ENCODE measurements at regions not wholly inside any gene's neighbourhood (a gene's known extent, or its start where the extent isn't known, plus 50 kb on each side); places are given as distances from the start of the nearest gene placed in this dataset.

GRCh38 chr2:9772035-9772998, 71.0 kb upstream of the TAF1B start:
- no peak for DNase-seq (ENCODE audit: low spot score)
- TF ChIP-seq CTCF (IDR thresholded peaks at IDR 0.05) = no peak

GRCh38 chr2:9772999-9773902, 70.0 kb upstream of the TAF1B start:
- Histone ChIP-seq H3K27ac (no peak overlapping the region), H3K4me3 (no peak overlapping the region)
- TF ChIP-seq CTCF (IDR thresholded peaks at IDR 0.05) = no peak
- no peak for DNase-seq (ENCODE audit: low spot score)

More at GRCh38 chr2:9772035-9772998, 71.0 kb upstream of the TAF1B start:
- no peak overlapping the region for H3K4me3 ChIP-seq
- H3K27ac ChIP-seq = no peak overlapping the region

- H3K27ac ChIP-seq = no peak overlapping the region
- H3K4me3 ChIP-seq = no peak overlapping the region
- TF ChIP-seq CTCF (IDR thresholded peaks at IDR 0.05) = no peak
- DNase-seq (ENCODE audit: low spot score) = no peak
These were observed 69.4 kb upstream of the TAF1B start for GRCh38 chr2:9773903-9774239.

GRCh38 chr2:9774266-9774665, 69.0 kb upstream of the TAF1B start:
- H3K4me3 ChIP-seq = no peak overlapping the region
- no peak for TF ChIP-seq CTCF (IDR thresholded peaks at IDR 0.05)
- no peak for DNase-seq (ENCODE audit: low spot score)
- H3K27ac ChIP-seq = peak overlapping the region in 1 of 2 donors; percentile 22

- Histone ChIP-seq H3K4me3 (no peak overlapping the region), H3K27ac (no peak overlapping the region)
- DNase-seq (ENCODE audit: low spot score) = no peak
- TF ChIP-seq CTCF (IDR thresholded peaks at IDR 0.05) = no peak
These were observed 67.9 kb upstream of the TAF1B start for GRCh38 chr2:9775351-9775750.

- Histone ChIP-seq H3K4me3 (no peak overlapping the region), H3K27ac (no peak overlapping the region)
- DNase-seq (ENCODE audit: low spot score) = no peak
- TF ChIP-seq CTCF (IDR thresholded peaks at IDR 0.05) = no peak
These were observed 67.1 kb upstream of the TAF1B start for GRCh38 chr2:9775999-9776712.
